SK-N-SH treated with all-trans-retinoic acid at 6 μM for 48 hours (cell line): ENCODE measurements at regions not wholly inside any gene's neighbourhood (a gene's known extent, or its start where the extent isn't known, plus 50 kb on each side); places are given as distances from the start of the nearest gene placed in this dataset.

Experiments
- ATAC-seq: fragments of 200-7000 bp; cut with Tn5 transposase; 3 replicates; pipeline ENCODE4 v1.9.1; 2020; ENCODE audit warnings: mild to moderate bottlenecking, moderate library complexity
- ARNTL ChIP-seq: fragments of 450-650 bp; formaldehyde crosslinking; IDR thresholded peaks from 2 replicates; pipeline ENCODE4 v1.5.0; 2020; ENCODE audit warnings: low read depth, mild to moderate bottlenecking, moderate library complexity, borderline replicate concordance
- BACH2 ChIP-seq: fragments of 250-450 bp; sonication (Bioruptor Pico); IDR thresholded peaks from 2 replicates; pipeline ENCODE4 v1.9.0; 2021; ENCODE audit warnings: mild to moderate bottlenecking, borderline replicate concordance
- CREB5 ChIP-seq: fragments of 250-450 bp; sonication (Bioruptor Pico); IDR thresholded peaks from 2 replicates; pipeline ENCODE4 v1.5.1; 2020; ENCODE audit warnings: low read depth, mild to moderate bottlenecking, moderate library complexity
- CSDC2 ChIP-seq: fragments of 250-450 bp; sonication (Bioruptor Pico); IDR thresholded peaks from 2 replicates; pipeline ENCODE4 v1.5.0; 2020; ENCODE audit warnings: mild to moderate bottlenecking, moderate library complexity
- GLIS3 ChIP-seq: fragments of 250-450 bp; sonication (Bioruptor Pico); IDR thresholded peaks from 2 replicates; pipeline ENCODE4 v1.5.0; 2020; ENCODE audit warnings: mild to moderate bottlenecking, moderate library complexity
- ISL1 ChIP-seq: fragments of 250-450 bp; sonication (Bioruptor Pico); IDR thresholded peaks from 2 replicates; pipeline ENCODE4 v2.1.2; 2022; ENCODE audit warnings: mild to moderate bottlenecking, moderate library complexity
- OSR1 ChIP-seq: fragments of 250-450 bp; sonication (Bioruptor Pico); IDR thresholded peaks from 2 replicates; pipeline ENCODE4 v1.8.0; 2022; ENCODE audit warnings: moderate library complexity, mild to moderate bottlenecking, inconsistent platforms
- PATZ1 ChIP-seq: fragments of 250-450 bp; sonication (Bioruptor Pico); IDR thresholded peaks from 2 replicates; pipeline ENCODE4 v1.8.0; 2020; ENCODE audit warnings: mild to moderate bottlenecking, moderate library complexity, borderline replicate concordance
- PPARA ChIP-seq: fragments of 250-450 bp; sonication (Bioruptor Pico); IDR thresholded peaks from 2 replicates; pipeline ENCODE4 v1.5.0; 2020; ENCODE audit warnings: mild to moderate bottlenecking, borderline replicate concordance
- RARB ChIP-seq: fragments of 250-450 bp; sonication (Bioruptor Pico); IDR thresholded peaks from 2 replicates; pipeline ENCODE4 v1.8.0; 2021; ENCODE audit warnings: mild to moderate bottlenecking, moderate library complexity
- SNAI2 ChIP-seq: fragments of 250-450 bp; sonication (Bioruptor Pico); IDR thresholded peaks from 2 replicates; pipeline ENCODE4 v1.5.0; 2020; ENCODE audit warnings: mild to moderate bottlenecking, moderate library complexity
- TCF4 ChIP-seq: fragments of 250-450 bp; sonication (Bioruptor Pico); IDR thresholded peaks from 2 replicates; pipeline ENCODE4 v1.8.0; 2021; ENCODE audit warnings: mild to moderate bottlenecking, moderate library complexity, borderline replicate concordance
- TOX ChIP-seq: fragments of 250-450 bp; sonication (Bioruptor Pico); IDR thresholded peaks from 2 replicates; pipeline ENCODE4 v1.8.0; 2021; ENCODE audit warnings: mild to moderate bottlenecking, moderate library complexity, borderline replicate concordance
- ZC3H10 ChIP-seq: fragments of 250-450 bp; sonication (Bioruptor Pico); IDR thresholded peaks from 2 replicates; pipeline ENCODE4 v1.5.1; 2021; ENCODE audit warnings: mild to moderate bottlenecking, moderate library complexity
- ZFP3 ChIP-seq: fragments of 250-450 bp; sonication (Bioruptor Pico); IDR thresholded peaks from 2 replicates; pipeline ENCODE4 v1.5.0; 2020; ENCODE audit warnings: mild to moderate bottlenecking, moderate library complexity
- ZFP30 ChIP-seq: fragments of 450-650 bp; formaldehyde crosslinking; IDR thresholded peaks from 2 replicates; pipeline ENCODE4 v1.5.0; 2022; ENCODE audit warnings: mild to moderate bottlenecking, moderate library complexity
- ZNF565 ChIP-seq: fragments of 450-650 bp; formaldehyde crosslinking; conservative IDR thresholded peaks from 2 replicates; pipeline ENCODE4 v1.5.0; 2020; ENCODE audit warnings: low read depth, mild to moderate bottlenecking, moderate library complexity
- ZNF70 ChIP-seq: fragments of 450-650 bp; formaldehyde crosslinking; IDR thresholded peaks from 2 replicates; pipeline ENCODE4 v1.5.0; 2020; ENCODE audit warnings: mild to moderate bottlenecking, moderate library complexity
- ZNF8 ChIP-seq: fragments of 450-650 bp; formaldehyde crosslinking; IDR thresholded peaks from 2 replicates; pipeline ENCODE4 v1.5.0; 2020; ENCODE audit warnings: mild to moderate bottlenecking, moderate library complexity
- TF ChIP-seq, protein P1 (sequence below): fragments of 250-450 bp; sonication (Bioruptor Pico); IDR thresholded peaks from 2 replicates; pipeline ENCODE4 v1.5.0; 2020; ENCODE audit warnings: mild to moderate bottlenecking, moderate library complexity
- TF ChIP-seq, protein P2 (sequence below): fragments of 250-450 bp; sonication (Bioruptor Pico); IDR thresholded peaks from 2 replicates; pipeline ENCODE4 v1.5.1; 2021; ENCODE audit warnings: mild to moderate bottlenecking, moderate library complexity

DNA sequence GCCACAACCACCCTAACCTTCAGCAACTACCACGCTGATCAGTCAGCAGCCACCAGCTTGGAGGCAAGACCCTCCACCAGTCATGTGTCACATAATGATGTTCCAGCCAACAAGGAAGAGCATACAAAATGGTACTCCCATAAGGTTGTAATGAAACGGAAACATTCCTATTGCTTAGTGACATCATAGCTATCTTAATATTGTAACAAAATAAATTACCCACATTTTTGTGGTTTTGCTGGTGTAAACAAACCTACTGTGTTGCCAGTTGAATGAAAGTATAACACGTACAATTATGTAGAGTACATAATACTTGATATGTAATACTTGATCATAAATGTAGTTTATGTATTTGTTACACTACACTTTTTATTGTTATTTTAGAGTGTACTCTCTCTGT is 1363.2 kb upstream of the ADGRL4 start:
- TF ChIP-seq ZFP30 (CRISPR knock-in tag) (no peak), GLIS3 (CRISPR knock-in tag) (no peak), TOX (CRISPR knock-in tag) (no peak), ZNF8 (no peak), SNAI2 (CRISPR knock-in tag) (no peak), ISL1 (CRISPR knock-in tag) (no peak), OSR1 (CRISPR knock-in tag) (no peak), ZFP3 (CRISPR knock-in tag) (no peak), PATZ1 (CRISPR knock-in tag) (no peak)
- no peak for ATAC-seq

- no peak for ATAC-seq
- TF ChIP-seq ISL1 (CRISPR knock-in tag) (no peak), TCF4 (CRISPR knock-in tag) (no peak), BACH2 (no peak), ZFP3 (CRISPR knock-in tag) (no peak), OSR1 (CRISPR knock-in tag) (no peak), GLIS3 (CRISPR knock-in tag) (no peak), ZNF565 (CRISPR knock-in tag) (no peak), ZNF8 (no peak), CREB5 (CRISPR knock-in tag) (no peak), PPARA (CRISPR knock-in tag) (no peak), ZFP30 (CRISPR knock-in tag) (no peak), PATZ1 (CRISPR knock-in tag) (no peak), ARNTL (CRISPR knock-in tag) (no peak), ZNF70 (CRISPR knock-in tag) (no peak), SNAI2 (CRISPR knock-in tag) (no peak), TOX (CRISPR knock-in tag) (no peak), CSDC2 (no peak)
- TF ChIP-seq, protein P1, sequence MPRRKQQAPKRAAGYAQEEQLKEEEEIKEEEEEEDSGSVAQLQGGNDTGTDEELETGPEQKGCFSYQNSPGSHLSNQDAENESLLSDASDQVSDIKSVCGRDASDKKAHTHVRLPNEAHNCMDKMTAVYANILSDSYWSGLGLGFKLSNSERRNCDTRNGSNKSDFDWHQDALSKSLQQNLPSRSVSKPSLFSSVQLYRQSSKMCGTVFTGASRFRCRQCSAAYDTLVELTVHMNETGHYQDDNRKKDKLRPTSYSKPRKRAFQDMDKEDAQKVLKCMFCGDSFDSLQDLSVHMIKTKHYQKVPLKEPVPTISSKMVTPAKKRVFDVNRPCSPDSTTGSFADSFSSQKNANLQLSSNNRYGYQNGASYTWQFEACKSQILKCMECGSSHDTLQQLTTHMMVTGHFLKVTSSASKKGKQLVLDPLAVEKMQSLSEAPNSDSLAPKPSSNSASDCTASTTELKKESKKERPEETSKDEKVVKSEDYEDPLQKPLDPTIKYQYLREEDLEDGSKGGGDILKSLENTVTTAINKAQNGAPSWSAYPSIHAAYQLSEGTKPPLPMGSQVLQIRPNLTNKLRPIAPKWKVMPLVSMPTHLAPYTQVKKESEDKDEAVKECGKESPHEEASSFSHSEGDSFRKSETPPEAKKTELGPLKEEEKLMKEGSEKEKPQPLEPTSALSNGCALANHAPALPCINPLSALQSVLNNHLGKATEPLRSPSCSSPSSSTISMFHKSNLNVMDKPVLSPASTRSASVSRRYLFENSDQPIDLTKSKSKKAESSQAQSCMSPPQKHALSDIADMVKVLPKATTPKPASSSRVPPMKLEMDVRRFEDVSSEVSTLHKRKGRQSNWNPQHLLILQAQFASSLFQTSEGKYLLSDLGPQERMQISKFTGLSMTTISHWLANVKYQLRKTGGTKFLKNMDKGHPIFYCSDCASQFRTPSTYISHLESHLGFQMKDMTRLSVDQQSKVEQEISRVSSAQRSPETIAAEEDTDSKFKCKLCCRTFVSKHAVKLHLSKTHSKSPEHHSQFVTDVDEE (CRISPR knock-in tag), result no peak
- TF ChIP-seq, protein P2, sequence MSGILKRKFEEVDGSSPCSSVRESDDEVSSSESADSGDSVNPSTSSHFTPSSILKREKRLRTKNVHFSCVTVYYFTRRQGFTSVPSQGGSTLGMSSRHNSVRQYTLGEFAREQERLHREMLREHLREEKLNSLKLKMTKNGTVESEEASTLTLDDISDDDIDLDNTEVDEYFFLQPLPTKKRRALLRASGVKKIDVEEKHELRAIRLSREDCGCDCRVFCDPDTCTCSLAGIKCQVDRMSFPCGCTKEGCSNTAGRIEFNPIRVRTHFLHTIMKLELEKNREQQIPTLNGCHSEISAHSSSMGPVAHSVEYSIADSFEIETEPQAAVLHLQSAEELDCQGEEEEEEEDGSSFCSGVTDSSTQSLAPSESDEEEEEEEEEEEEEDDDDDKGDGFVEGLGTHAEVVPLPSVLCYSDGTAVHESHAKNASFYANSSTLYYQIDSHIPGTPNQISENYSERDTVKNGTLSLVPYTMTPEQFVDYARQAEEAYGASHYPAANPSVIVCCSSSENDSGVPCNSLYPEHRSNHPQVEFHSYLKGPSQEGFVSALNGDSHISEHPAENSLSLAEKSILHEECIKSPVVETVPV, result no peak
Measured at GRCh38 chr1:80367058-80367457, 1360.5 kb upstream of the ADGRL4 start.

- ATAC-seq, result no peak
Measured at GRCh38 chr1:80365359-80366021, 1359.0 kb upstream of the ADGRL4 start.

More at GRCh38 chr1:80365359-80366021, 1359.0 kb upstream of the ADGRL4 start:
- TF ChIP-seq ARNTL (CRISPR knock-in tag), result no peak
- TF ChIP-seq, protein P1 (CRISPR knock-in tag), result no peak
- TF ChIP-seq RARB, result no peak
- TF ChIP-seq, protein P2, result no peak
- no peak for TF ChIP-seq ZC3H10 (CRISPR knock-in tag)
- TF ChIP-seq PPARA (CRISPR knock-in tag), result no peak
- no peak for TF ChIP-seq CSDC2
- no peak for TF ChIP-seq TCF4 (CRISPR knock-in tag)
- no peak for TF ChIP-seq ZNF70 (CRISPR knock-in tag)
- TF ChIP-seq TOX (CRISPR knock-in tag), result no peak
